ENCODE measurements at regions not wholly inside any gene's neighbourhood (a gene's known extent, or its start where the extent isn't known, plus 50 kb on each side); places are given as distances from the start of the nearest gene placed in this dataset.

- TF ChIP-seq SMC3 (IDR thresholded peaks at IDR 0.05; ENCODE audit: low read depth, low read length) (no peak), CTCF (conservative IDR thresholded peaks at IDR 0.05; ENCODE audit: low read depth, low read length) (no peak), FOS (IDR thresholded peaks at IDR 0.05; ENCODE audit: low read depth, low read length) (no peak), POLR2A (IDR thresholded peaks at IDR 0.05; ENCODE audit: low read depth, low read length) (no peak), ELK1 (IDR thresholded peaks at IDR 0.05; ENCODE audit: borderline replicate concordance, low read depth, low read length) (no peak), RFX5 (IDR thresholded peaks at IDR 0.05; ENCODE audit: low read depth, low read length) (no peak), RAD21 (IDR thresholded peaks at IDR 0.05; ENCODE audit: low read length) (no peak), BHLHE40 (IDR thresholded peaks at IDR 0.05; ENCODE audit: low read depth, low read length) (no peak), USF2 (IDR thresholded peaks at IDR 0.05; ENCODE audit: low read depth, low read length) (no peak), CEBPB (IDR thresholded peaks at IDR 0.05; ENCODE audit: low read depth, low read length) (no peak), MAZ (IDR thresholded peaks at IDR 0.05; ENCODE audit: borderline replicate concordance, low read depth, low read length) (no peak), MAFK (IDR thresholded peaks at IDR 0.05; ENCODE audit: low read depth, low read length) (no peak), NFE2L2 (IDR thresholded peaks at IDR 0.05; ENCODE audit: low read depth, low read length) (no peak), CHD1 (IDR thresholded peaks at IDR 0.05; ENCODE audit: low read depth, low read length) (no peak)
Measured at GRCh38 chr2:16412321-16413030, 253.2 kb downstream of the CYRIA start.

All from IMR-90 (cell line).